Sigmoid colon (tissue), 6 donors: ENCODE measurements at regions not wholly inside any gene's neighbourhood (a gene's known extent, or its start where the extent isn't known, plus 50 kb on each side); places are given as distances from the start of the nearest gene placed in this dataset.
A peak's percentile ranks its signal among the peaks of the same experiment; 100 is the strongest.

ENCODE experiments used
- DNase-seq: peaks from one replicate; pipeline ENCODE4 v3.0.0-alpha.2; 2019
- H3K27ac ChIP-seq, 4 donors: fragments of 200-600 bp; sonication (generic); one replicate each; pipeline ENCODE4 v1.5.1; 2016 to 2019; ENCODE audit warnings: mild to moderate bottlenecking in 1 of 4
- H3K27me3 ChIP-seq, 3 donors: fragments of 200-600 bp; sonication (generic); one replicate each; pipeline ENCODE4 v1.5.1; 2019; ENCODE audit warnings: mild to moderate bottlenecking in 1 of 3
- H3K36me3 ChIP-seq, 4 donors: fragments of 200-600 bp; sonication (generic); one replicate each; pipeline ENCODE4 v1.5.1; 2016 to 2019
- H3K4me1 ChIP-seq, 4 donors: fragments of 200-600 bp; sonication (generic); one replicate each; pipeline ENCODE4 v1.5.1; 2017 to 2019
- H3K4me3 ChIP-seq, 4 donors: fragments of 200-600 bp; sonication (generic); one replicate each; pipeline ENCODE4 v1.5.1; 2017 to 2019; ENCODE audit warnings: mild to moderate bottlenecking in 2 of 4, moderate library complexity in 1 of 4
- H3K9me3 ChIP-seq, 4 donors: fragments of 200-600 bp in 3 of 4; sonication (generic) in 3 of 4; one replicate each; pipeline versions ENCODE4 v1.5.1 to v1.6.1; 2013 to 2019
- EP300 ChIP-seq, 4 donors: sonication (generic); formaldehyde crosslinking; IDR thresholded peaks; one replicate each; pipeline ENCODE4 v1.6.1; 2017; ENCODE audit warnings: antibody characterized with exemption in 4 of 4
- POLR2A ChIP-seq, 2 donors: fragments of 450-650 bp; IDR thresholded peaks; one replicate each; pipeline ENCODE4 v1.6.1; 2016; ENCODE audit warnings: antibody characterized with exemption in 2 of 2, mild to moderate bottlenecking in 2 of 2, moderate library complexity in 2 of 2
- POLR2AphosphoS5 ChIP-seq, 4 donors: sonication (generic); formaldehyde crosslinking; IDR thresholded peaks; one replicate each; pipeline ENCODE4 v1.6.1; 2017; ENCODE audit warnings: antibody characterized with exemption in 4 of 4
- WGBS, 2 donors: extraction: QIAGEN DNeasy Blood & Tissue Kit; methylation state at CpG; one replicate each; pipeline ENCODE4 v1.1.7; 2013; 5-methylcytosine and 5-hydroxymethylcytosine counted together
- intact Hi-C: fragments of 100-400 bp; cut with DNase I; formaldehyde crosslinking; loops from one replicate; pipeline ENCODE4 v1.15.1; 2023
- TF ChIP-seq, protein P1 (sequence below), 4 experiments: fragments of 450-650 bp in 3 of 4; fragments of 200-600 bp in 1 of 4; IDR thresholded peaks; one replicate each; pipeline ENCODE4 v1.5.1; 2016 to 2019; ENCODE audit warnings: antibody characterized with exemption in 4 of 4, mild to moderate bottlenecking in 3 of 4, moderate library complexity in 2 of 4
- donor health status: healthy with polysubstance abuse.
- donor health status: healthy.

DNA sequence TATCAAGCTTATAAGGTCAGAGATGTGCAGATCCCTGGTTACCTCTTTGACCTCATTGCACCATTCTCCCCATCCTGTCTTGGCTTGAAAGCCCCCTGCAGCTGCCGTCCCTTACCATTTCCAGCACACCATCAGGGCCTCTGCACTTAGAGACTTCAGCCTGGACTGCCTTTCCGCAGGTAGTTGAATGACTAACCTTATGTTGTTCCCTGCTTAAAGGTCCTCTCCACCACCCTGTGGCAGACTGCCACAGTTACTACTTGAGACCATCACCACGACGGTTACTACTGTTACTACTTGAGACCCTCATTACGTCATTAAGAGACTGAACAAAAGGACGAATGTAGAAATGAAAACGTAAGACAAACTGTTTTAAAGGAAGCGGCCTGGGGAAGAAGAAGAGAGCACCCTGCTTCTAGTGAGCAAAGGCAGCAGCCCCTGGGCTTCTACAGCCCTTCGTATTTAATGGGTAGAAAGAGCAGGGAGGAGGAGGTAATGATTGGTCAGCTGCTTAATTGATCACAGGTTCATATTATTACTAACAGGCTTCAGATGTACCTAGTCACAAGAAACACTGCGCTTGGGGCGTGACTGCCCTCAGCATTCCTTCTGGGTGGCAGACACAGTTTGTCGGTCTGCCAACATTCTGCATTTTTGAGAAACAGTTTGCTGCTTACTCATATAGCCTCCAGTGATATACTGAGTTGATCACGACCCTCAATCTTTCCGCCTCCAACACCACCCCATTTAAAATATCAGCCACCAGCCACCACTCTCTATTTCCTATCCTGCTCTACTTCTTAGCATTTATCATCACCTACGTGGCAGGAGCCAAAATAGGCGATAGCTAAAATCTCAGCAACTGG, 74.1 kb upstream of the PARD3 start:
- intact Hi-C loops = no loop called here
- peak; percentile 26 for DNase-seq

DNA sequence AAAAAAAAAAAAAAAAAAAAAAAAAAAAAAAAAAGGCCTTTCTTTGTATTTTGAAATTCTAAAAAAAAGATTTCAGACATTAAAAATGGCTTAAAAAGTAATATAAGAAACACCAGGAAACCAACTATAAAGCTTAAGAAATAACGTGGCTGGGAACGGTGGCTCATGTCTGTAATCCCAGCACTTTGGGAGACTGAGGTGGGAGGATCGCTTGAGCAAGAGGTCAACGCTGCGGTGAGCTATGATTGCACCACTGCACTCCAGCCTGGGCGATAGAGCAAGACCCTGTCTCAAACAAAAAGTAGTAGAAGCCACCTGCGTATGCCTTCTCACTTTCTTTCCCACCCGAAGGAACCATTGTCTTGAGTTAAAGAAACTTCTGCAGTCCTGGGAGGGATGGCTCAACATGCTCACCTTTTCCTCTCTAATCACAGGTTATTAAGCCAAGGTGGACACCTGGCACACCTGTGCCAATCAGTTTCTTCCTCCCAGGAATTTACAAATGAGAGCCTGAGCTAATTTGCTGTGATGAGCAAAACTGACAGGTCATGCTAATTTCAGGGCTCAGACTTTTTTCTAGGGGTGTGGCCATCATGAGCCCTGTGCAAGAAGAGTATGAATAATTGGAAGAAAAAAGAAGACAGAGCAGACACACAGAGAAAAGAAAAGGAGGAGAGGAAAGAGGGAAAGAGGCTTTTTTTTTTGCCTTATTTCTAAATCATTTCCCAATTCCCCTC, 72.0 kb upstream of the PARD3 start:
- H3K36me3 ChIP-seq = no peaks in the 10 kb centered on the region
- intact Hi-C loops = no loop called here
- H3K4me1 ChIP-seq = no peaks in the 10 kb centered on the region
- no peaks in the 10 kb centered on the region for H3K27me3 ChIP-seq
- H3K9me3 ChIP-seq = no peaks in the 10 kb centered on the region
- no peak for DNase-seq
- WGBS, 2 donors = 93 to 94% methylated on average over 8 of the region's 8 CpGs
- TF ChIP-seq EP300 (IDR thresholded peaks at IDR 0.05) = no peak
- TF ChIP-seq, protein P1, sequence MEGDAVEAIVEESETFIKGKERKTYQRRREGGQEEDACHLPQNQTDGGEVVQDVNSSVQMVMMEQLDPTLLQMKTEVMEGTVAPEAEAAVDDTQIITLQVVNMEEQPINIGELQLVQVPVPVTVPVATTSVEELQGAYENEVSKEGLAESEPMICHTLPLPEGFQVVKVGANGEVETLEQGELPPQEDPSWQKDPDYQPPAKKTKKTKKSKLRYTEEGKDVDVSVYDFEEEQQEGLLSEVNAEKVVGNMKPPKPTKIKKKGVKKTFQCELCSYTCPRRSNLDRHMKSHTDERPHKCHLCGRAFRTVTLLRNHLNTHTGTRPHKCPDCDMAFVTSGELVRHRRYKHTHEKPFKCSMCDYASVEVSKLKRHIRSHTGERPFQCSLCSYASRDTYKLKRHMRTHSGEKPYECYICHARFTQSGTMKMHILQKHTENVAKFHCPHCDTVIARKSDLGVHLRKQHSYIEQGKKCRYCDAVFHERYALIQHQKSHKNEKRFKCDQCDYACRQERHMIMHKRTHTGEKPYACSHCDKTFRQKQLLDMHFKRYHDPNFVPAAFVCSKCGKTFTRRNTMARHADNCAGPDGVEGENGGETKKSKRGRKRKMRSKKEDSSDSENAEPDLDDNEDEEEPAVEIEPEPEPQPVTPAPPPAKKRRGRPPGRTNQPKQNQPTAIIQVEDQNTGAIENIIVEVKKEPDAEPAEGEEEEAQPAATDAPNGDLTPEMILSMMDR (IDR thresholded peaks at IDR 0.05) = no peak
- H3K27ac ChIP-seq = no peak overlapping the region
- H3K4me3 ChIP-seq = no peak overlapping the region

More for the DNA sequence above, 74.1 kb upstream of the PARD3 start:
- no peaks in the 10 kb centered on the region for H3K9me3 ChIP-seq
- no peak for TF ChIP-seq EP300 (IDR thresholded peaks at IDR 0.05)
- TF ChIP-seq, protein P1 (IDR thresholded peaks at IDR 0.05) = no peak
- no peak for TF ChIP-seq POLR2A (IDR thresholded peaks at IDR 0.05)
- TF ChIP-seq POLR2AphosphoS5 (IDR thresholded peaks at IDR 0.05) = no peak
- no peak overlapping the region for H3K4me3 ChIP-seq
- no peaks in the 10 kb centered on the region for H3K36me3 ChIP-seq
- WGBS, 2 donors = 86 to 88% methylated on average over 16 of the region's 16 CpGs
- no peaks in the 10 kb centered on the region for H3K4me1 ChIP-seq
- no peaks in the 10 kb centered on the region for H3K27me3 ChIP-seq
- no peak overlapping the region for H3K27ac ChIP-seq

DNA sequence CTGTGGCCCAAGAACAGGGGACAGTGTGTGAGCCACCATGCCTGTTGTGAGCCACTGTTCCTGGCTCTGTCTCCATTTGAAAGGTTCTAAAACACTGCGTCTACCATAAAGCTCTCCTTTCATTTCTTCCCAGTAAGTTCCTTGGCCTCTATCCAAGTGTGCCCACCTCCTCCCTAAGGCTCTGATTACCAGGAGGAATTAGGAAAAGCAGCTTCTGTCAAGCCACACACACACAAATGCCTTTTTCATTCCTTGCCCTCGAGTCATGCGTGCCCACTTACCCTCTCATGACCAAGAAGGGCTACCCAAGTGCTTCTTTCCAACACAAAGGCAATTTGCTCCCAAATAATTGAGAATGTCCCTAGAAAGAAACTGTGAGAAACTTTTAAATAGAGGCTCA, 70.8 kb upstream of the PARD3 start:
- TF ChIP-seq POLR2AphosphoS5 (IDR thresholded peaks at IDR 0.05) (no peak), EP300 (IDR thresholded peaks at IDR 0.05) (no peak), POLR2A (IDR thresholded peaks at IDR 0.05) (no peak)
- TF ChIP-seq, protein P1 (IDR thresholded peaks at IDR 0.05) = no peak
- WGBS, 2 donors = 76 to 96% methylated on average over 3 of the region's 3 CpGs
- intact Hi-C loops = no loop called here
- Histone ChIP-seq H3K4me3 (no peak overlapping the region), H3K4me1 (no peaks in the 10 kb centered on the region), H3K27ac (no peak overlapping the region), H3K27me3 (no peaks in the 10 kb centered on the region), H3K36me3 (no peaks in the 10 kb centered on the region), H3K9me3 (no peaks in the 10 kb centered on the region)
- no peak for DNase-seq

DNA sequence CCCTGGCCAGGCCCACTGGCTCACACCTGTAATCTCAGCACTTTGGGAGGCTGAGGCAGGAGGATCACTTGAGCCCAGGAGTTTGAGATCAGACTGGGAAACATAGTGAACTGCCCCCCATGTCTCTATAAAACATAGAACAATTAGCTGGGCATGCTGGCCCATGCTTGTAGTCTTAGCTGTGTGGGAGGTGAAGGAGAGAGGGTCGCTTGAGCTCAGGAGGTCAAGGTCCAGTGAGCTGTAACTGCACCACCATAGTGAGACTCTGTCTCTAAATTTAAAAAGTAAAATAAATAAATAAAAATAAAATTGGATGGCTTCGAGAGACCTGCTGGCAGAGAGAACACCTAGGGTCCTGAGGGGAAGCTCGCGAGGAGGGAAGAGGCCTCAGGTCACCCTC, 69.9 kb upstream of the PARD3 start:
- WGBS, 2 donors = 88 to 92% methylated on average over 4 of the region's 4 CpGs
- Histone ChIP-seq H3K36me3 (no peaks in the 10 kb centered on the region), H3K27me3 (no peaks in the 10 kb centered on the region), H3K27ac (no peak overlapping the region), H3K9me3 (no peaks in the 10 kb centered on the region), H3K4me1 (no peaks in the 10 kb centered on the region), H3K4me3 (no peak overlapping the region)
- no peak for TF ChIP-seq EP300 (IDR thresholded peaks at IDR 0.05)
- no peak for TF ChIP-seq POLR2A (IDR thresholded peaks at IDR 0.05)
- TF ChIP-seq POLR2AphosphoS5 (IDR thresholded peaks at IDR 0.05) = no peak
- TF ChIP-seq, protein P1 (IDR thresholded peaks at IDR 0.05) = no peak
- intact Hi-C loops = no loop called here
- DNase-seq = no peak
